SK-N-SH (cell line): ENCODE measurements at regions not wholly inside any gene's neighbourhood (a gene's known extent, or its start where the extent isn't known, plus 50 kb on each side); places are given as distances from the start of the nearest gene placed in this dataset.

Experiments
- ELF1 ChIP-seq: IDR thresholded peaks from 2 replicates; pipeline ENCODE4 v1.4.0; 2012
- EZH2phosphoT487 ChIP-seq: fragments of 200-600 bp; sonication (generic); IDR thresholded peaks from 2 replicates; pipeline ENCODE4 v1.6.1; 2017; ENCODE audit warnings: low read depth, mixed run types, mild to moderate bottlenecking, antibody characterized with exemption, moderate library complexity, borderline replicate concordance
- GABPA ChIP-seq: IDR thresholded peaks from 2 replicates; pipeline ENCODE4 v1.4.0; 2012; ENCODE audit warnings: low read depth, mild to moderate bottlenecking
- TF ChIP-seq, protein P1 (sequence below): fragments of 200-600 bp; sonication (generic); IDR thresholded peaks from 2 replicates; pipeline ENCODE4 v1.6.1; 2017; ENCODE audit warnings: antibody characterized with exemption, mild to moderate bottlenecking, moderate library complexity

DNA sequence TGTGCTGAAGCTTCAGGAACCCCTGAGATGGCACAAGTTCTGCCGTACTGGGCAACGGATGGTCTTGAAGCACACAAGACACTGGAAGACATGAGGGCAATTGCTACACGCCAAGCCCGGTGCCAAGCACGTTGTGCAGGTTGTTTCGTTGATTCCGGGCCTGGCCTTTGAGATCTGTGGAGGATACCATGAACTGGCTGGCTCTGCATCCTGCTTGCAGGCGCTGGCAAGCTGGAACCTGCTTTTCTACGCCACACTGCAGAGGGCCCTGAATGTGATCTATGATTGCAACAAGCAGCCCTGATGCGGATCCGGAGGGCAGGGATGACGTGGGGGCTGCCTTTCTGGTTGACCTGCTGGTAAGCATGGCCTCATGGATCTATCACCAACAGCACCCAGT, 262.5 kb upstream of the ATP10A start:
- TF ChIP-seq ELF1 (no peak), EZH2phosphoT487 (no peak), GABPA (no peak)
- TF ChIP-seq, protein P1, sequence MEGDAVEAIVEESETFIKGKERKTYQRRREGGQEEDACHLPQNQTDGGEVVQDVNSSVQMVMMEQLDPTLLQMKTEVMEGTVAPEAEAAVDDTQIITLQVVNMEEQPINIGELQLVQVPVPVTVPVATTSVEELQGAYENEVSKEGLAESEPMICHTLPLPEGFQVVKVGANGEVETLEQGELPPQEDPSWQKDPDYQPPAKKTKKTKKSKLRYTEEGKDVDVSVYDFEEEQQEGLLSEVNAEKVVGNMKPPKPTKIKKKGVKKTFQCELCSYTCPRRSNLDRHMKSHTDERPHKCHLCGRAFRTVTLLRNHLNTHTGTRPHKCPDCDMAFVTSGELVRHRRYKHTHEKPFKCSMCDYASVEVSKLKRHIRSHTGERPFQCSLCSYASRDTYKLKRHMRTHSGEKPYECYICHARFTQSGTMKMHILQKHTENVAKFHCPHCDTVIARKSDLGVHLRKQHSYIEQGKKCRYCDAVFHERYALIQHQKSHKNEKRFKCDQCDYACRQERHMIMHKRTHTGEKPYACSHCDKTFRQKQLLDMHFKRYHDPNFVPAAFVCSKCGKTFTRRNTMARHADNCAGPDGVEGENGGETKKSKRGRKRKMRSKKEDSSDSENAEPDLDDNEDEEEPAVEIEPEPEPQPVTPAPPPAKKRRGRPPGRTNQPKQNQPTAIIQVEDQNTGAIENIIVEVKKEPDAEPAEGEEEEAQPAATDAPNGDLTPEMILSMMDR, result no peak
